ENCODE measurements at regions not wholly inside any gene's neighbourhood (a gene's known extent, or its start where the extent isn't known, plus 50 kb on each side); places are given as distances from the start of the nearest gene placed in this dataset.

- no peak overlapping the region for H3K27ac ChIP-seq (ENCODE audit: low read depth, low read length, poor library complexity, severe bottlenecking)
These were observed 348.7 kb upstream of the TBL1XR1 start for GRCh38 chr3:177545964-177546363.

GRCh38 chr3:177547711-177548350 lies 350.5 kb upstream of the TBL1XR1 start:
- no peak overlapping the region for H3K27ac ChIP-seq (ENCODE audit: low read depth, low read length, poor library complexity, severe bottlenecking)
- no peak overlapping the region for H3K4me3 ChIP-seq (ENCODE audit: low read depth, low read length, poor library complexity, severe bottlenecking)
- intact Hi-C loops (cut with micrococcal nuclease; ENCODE audit: unreplicated experiment), result no loop called here
- H3K9me3 ChIP-seq (ENCODE audit: low read depth, low read length, poor library complexity, severe bottlenecking), result no peaks in the 10 kb centered on the region
- H3K27me3 ChIP-seq (replicated peaks; ENCODE audit: insufficient read depth, low read depth, low read length, poor library complexity), result no peaks in the 10 kb centered on the region
- H3K36me3 ChIP-seq (ENCODE audit: insufficient read depth, low read length, poor library complexity, severe bottlenecking), result no peaks in the 10 kb centered on the region
- ChIA-PET POLR2A (ENCODE audit: low non-redundant PET) (no interaction called here), CTCF (no interaction called here)
- DNase-seq (ENCODE audit: low spot score), result no peak
- TF ChIP-seq CTCF (conservative IDR thresholded peaks at IDR 0.05; ENCODE audit: low read depth, low read length) (no peak), EZH2 (IDR thresholded peaks at IDR 0.05; ENCODE audit: borderline replicate concordance, low read depth, low read length, poor library complexity, severe bottlenecking) (no peak)
- peaks cover 14% of the 10 kb centered on the region for H3K4me1 ChIP-seq (ENCODE audit: insufficient read depth, low read length, poor library complexity, severe bottlenecking)
- no TSS peak for BruUV-seq (replicated peaks)

More at GRCh38 chr3:177545964-177546363, 348.7 kb upstream of the TBL1XR1 start:
- CTCF ChIA-PET, result no interaction called here
- Histone ChIP-seq H3K36me3 (ENCODE audit: insufficient read depth, low read length, poor library complexity, severe bottlenecking) (no peaks in the 10 kb centered on the region), H3K4me1 (ENCODE audit: insufficient read depth, low read length, poor library complexity, severe bottlenecking) (no peaks in the 10 kb centered on the region), H3K27me3 (replicated peaks; ENCODE audit: insufficient read depth, low read depth, low read length, poor library complexity) (no peaks in the 10 kb centered on the region), H3K9me3 (ENCODE audit: low read depth, low read length, poor library complexity, severe bottlenecking) (no peaks in the 10 kb centered on the region), H3K4me3 (ENCODE audit: low read depth, low read length, poor library complexity, severe bottlenecking) (no peak overlapping the region)
- BruUV-seq (replicated peaks), result no TSS peak
- TF ChIP-seq EZH2 (IDR thresholded peaks at IDR 0.05; ENCODE audit: borderline replicate concordance, low read depth, low read length, poor library complexity, severe bottlenecking) (no peak), CTCF (conservative IDR thresholded peaks at IDR 0.05; ENCODE audit: low read depth, low read length) (no peak)
- intact Hi-C loops (cut with micrococcal nuclease; ENCODE audit: unreplicated experiment), result no loop called here
- no peak for DNase-seq (ENCODE audit: low spot score)
- POLR2A ChIA-PET (ENCODE audit: low non-redundant PET), result no interaction called here

- TF ChIP-seq CTCF (conservative IDR thresholded peaks at IDR 0.05; ENCODE audit: low read depth, low read length) (no peak), EZH2 (IDR thresholded peaks at IDR 0.05; ENCODE audit: borderline replicate concordance, low read depth, low read length, poor library complexity, severe bottlenecking) (no peak)
- POLR2A ChIA-PET (ENCODE audit: low non-redundant PET), result no interaction called here
- intact Hi-C loops (cut with micrococcal nuclease; ENCODE audit: unreplicated experiment), result no loop called here
These were observed 353.4 kb upstream of the TBL1XR1 start for GRCh38 chr3:177550667-177551066.

More at GRCh38 chr3:177550667-177551066, 353.4 kb upstream of the TBL1XR1 start:
- no peaks in the 10 kb centered on the region for H3K36me3 ChIP-seq (ENCODE audit: insufficient read depth, low read length, poor library complexity, severe bottlenecking)
- H3K4me1 ChIP-seq (ENCODE audit: insufficient read depth, low read length, poor library complexity, severe bottlenecking), result peaks cover 25% of the 10 kb centered on the region
- no peak for DNase-seq (ENCODE audit: low spot score)
- H3K27me3 ChIP-seq (replicated peaks; ENCODE audit: insufficient read depth, low read depth, low read length, poor library complexity), result no peaks in the 10 kb centered on the region
- no TSS peak for BruUV-seq (replicated peaks)
- no peaks in the 10 kb centered on the region for H3K9me3 ChIP-seq (ENCODE audit: low read depth, low read length, poor library complexity, severe bottlenecking)
- no peak overlapping the region for H3K27ac ChIP-seq (ENCODE audit: low read depth, low read length, poor library complexity, severe bottlenecking)
- no peak overlapping the region for H3K4me3 ChIP-seq (ENCODE audit: low read depth, low read length, poor library complexity, severe bottlenecking)
- CTCF ChIA-PET, result no interaction called here

Data from A673 (cell line).